DMS153 treated with DMSO at 0.1 percent for 48 hours (cell line): ENCODE measurements at regions not wholly inside any gene's neighbourhood (a gene's known extent, or its start where the extent isn't known, plus 50 kb on each side); places are given as distances from the start of the nearest gene placed in this dataset.

Experiments
- DNase-seq: peaks from one replicate; lab custom pipeline; 2025; ENCODE audit not compliant: unreplicated experiment; lab: John Stamatoyannopoulos, UW

DNA sequence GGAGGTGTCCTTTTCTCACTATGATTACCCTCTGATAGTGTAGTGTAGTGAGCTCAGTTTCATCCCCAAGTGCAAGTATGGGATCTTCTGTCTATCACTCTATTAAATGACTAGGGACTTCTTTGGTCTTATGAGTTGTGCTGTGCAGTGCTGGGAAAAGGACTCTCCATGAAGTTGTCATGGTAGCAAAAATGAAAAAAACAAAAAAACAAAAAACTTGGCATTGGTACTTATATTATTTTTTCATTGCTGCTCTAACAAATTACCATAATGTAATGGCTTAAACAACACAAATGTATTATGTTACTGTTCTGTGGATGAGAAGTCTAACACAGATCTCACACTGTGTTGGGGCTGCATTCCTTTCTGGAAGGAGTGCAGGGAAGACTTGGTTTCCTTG lies 393.1 kb upstream of the NOVA1 start:
- no peak for DNase-seq

DNA sequence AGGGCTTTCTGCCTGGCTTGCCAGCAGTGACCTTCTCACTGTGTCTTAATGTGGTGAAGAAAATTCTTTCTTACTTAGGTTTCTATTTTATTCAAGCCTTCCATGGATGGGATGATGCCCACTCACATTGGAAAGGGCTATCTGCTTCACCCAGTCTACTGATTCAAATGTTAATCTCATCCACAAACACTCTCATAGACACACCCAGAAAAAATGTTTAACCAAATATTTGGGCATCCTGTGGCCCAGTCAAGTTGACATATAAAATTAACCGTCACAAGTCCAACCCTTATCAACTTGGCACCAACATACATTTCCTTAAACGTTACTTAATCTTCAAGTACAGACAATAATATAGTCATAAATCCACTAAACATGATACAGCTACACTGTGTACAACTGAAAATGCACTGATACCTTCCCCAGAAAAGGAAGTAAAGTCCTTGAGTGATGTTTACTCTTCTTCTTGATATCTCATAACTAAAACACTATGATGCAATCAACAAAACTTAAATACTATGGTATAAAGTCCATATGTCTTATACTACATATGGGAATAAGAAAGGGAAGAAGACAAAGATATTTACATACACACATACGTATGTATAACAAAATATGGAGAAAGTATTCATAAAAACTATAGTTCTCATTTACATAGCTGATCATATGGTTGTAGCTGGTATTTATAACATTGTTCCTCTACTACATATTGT lies 394.7 kb upstream of the NOVA1 start:
- no peak for DNase-seq

DNA sequence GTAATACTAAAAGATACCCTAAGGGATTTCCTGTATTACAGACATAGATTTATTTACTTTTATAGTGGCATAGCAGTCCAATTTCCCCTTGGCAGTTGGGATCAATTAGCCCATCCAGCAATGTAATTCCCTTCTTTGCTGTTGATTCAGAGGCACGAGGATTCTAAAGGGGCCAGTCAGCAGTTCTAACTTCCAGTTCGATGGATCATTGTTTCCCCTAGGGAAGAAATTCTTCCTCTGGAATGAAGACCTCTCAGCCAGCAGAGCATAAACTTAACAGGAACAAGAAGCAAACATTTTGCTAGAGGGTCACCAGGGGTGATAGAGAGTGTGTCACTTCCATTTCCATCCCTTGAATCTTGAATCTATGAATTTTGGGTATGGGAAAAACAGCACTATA lies 395.7 kb upstream of the NOVA1 start:
- no peak for DNase-seq

DNA sequence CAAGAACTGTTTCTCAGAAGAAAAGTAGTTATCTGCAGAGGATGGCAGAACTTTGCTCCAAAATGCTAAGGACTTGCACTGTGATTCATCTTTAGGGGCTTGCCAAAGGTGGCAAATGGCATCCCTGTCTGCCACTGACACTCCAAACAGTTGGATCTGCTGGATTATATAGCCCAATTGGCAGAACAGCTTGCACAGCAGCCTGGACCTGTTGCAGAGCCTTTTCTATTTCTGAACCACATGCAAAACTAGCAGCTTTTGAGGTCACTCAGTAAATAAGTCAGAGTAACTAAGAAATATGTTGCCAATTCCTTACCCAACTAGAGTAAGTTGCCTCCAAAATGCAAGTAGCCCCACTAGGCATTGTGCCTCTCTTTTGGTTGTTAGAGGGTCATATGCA lies 397.5 kb upstream of the NOVA1 start:
- DNase-seq, result no peak

DNA sequence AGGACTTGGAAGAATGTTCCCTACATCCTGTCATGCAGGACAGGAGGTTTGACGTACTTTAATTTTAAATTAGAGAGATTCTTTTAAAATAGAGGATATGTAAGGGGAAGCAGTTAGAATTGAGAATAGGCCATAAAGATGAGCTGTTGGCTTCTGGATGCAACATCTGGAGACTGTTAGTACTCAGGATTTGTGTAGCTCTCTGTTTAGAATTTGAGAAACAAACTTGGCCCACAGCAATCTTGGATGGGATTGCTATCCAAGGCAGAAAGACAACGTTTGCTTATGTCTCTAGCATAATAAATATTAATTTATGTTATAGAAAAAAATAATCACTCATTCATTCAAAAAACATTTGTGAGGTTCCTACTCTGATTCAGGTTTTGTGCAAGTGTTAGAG lies 398.4 kb upstream of the NOVA1 start:
- no peak for DNase-seq

DNA sequence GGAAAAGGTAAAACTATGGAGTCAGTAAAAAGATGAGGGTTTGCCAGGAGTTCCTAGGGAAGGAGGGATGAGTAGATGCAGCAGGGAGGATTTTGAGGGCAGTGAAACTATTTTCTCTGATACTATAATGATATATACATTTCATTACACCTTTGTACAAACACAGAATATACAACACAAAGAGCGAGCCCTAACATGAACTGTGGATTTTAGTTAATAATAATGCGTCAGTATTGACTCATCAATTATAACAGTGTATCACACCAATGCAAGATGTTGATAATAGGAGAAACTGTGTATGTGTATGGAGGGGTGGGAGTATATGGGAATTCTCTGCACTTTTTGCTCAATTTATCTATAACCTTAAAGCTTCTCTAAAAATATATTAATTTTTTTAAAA lies 404.3 kb upstream of the NOVA1 start:
- no peak for DNase-seq

DNA sequence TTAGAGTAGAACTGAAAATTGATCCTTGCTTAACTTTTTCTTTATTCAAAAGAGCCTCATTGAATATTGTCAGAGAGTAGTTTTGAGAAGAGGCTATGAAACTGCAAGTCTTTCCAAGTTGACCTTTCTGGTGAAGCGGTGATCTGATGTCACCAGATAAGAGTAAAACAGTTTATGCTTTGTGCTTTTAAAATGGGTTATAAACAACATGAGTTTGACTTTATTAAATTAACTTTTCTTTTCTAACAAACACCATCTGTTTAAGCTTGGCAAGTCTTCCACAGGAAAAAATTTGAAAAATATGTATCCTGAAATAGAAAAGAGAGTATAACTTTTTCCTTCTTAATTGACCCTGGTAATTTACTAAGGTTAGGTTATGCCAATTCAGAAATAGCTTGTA lies 408.7 kb upstream of the NOVA1 start:
- no peak for DNase-seq

DNA sequence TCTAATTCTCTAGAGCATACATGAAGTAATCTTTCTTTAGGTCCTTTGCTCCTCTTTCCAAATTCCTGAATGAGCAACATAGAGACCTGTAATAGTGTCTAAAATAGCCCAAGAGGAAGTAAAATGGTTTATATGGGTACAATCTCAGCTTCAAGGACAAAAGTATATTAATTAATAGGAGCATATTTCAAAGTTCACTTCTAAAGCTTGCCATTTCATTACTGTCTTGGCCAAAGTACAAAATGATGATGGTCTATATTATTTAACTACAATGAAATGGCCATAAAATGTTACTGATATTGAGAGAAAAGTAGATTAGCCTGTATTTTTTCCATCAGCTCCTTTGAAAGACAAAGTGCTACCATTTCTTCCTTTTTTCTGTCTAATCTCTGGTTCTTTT lies 410.4 kb upstream of the NOVA1 start:
- DNase-seq, result no peak

DNA sequence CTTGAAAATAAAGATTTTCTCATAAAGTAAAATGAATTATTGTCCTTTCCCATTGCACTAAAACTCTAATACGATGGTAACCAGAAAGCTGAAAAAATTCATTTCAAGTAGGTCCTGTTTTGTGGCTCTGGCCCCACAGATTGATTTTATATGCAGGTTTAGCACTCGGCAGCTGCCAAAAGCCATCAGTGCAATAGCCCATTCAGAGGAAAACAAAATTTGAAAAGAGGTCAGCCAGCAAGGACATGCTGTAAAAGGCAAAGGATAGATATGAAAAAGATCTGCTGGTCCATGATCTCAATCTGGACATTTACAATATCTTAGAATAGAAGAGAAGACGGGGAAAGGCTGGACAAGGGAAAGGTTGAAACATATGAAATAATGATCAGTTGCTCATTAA lies 414.8 kb upstream of the NOVA1 start:
- no peak for DNase-seq

DNA sequence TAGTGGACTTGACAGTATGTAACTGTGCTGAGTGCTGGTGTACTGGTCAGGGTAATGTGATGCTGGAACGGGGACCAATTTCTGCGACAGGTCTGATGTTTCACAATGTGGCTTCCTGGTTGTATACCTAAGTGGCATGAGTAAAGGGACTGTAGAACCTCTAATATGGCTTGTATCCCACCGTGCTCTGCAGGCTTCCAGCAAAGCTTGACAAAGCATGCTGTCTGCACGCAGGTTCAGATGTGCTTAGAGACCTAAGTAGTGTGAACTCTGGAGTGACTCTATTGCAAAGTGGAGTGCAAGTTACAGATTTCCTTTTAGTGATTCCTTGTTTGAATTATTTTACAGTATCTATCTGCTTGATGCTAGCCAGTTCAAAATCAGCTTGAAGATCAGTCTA lies 415.8 kb upstream of the NOVA1 start:
- no peak for DNase-seq

DNA sequence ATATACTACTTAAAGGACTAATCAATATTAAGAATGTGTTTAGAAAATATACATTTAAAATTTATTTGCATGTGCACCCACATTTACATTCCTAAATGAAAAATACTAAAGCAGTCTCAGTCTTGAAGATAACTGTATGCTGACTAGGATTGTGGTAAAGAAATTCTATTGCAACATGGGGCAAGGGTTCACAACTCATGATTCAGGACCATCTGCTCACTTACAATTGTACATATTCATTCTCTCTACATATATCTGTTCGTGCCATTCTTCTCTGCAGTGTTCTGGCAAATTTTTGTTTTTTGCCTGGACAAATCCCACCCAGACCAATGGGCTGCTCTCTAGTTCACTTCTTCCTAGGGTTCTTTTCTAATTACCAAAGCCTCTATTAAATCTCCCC lies 417.2 kb upstream of the NOVA1 start:
- no peak for DNase-seq

DNA sequence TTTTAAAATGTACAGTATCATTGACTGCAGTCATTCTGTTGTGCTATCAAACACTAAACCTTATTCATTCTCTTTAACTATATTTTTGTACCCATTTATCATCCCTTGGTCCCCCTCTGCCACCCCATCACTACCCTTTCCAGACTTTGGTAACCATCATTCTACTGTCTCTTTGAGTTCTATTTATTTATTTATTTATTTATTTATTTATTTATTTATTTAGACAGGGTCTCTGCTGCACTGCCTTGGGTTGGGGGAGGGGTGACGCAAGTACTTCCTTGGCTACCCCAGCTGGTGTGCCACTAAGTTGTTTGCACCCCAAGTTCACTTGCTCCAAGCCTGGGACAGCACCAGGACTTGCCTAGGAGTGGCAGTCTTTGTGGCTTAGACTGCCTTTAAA lies 427.8 kb upstream of the NOVA1 start:
- DNase-seq, result no peak

DNA sequence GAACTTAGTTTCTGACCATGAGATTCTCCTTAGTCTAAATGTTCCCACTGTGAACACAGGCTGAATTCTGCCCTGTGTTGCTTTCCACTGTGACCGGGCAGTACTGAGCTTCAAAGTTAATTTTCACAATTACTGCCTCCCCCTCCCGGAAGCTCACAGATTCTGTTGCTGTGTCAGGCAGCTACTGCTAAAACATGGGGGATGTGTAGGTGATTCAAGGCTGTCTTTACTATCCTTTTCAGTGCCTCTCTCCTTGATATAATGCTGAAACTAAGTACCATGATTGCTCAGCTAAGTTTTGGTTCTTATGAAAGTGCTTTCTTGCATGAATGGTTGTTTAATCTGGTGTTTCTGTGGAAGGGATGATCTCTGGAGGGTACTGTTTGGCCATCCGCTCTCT lies 428.3 kb upstream of the NOVA1 start:
- DNase-seq, result no peak

DNA sequence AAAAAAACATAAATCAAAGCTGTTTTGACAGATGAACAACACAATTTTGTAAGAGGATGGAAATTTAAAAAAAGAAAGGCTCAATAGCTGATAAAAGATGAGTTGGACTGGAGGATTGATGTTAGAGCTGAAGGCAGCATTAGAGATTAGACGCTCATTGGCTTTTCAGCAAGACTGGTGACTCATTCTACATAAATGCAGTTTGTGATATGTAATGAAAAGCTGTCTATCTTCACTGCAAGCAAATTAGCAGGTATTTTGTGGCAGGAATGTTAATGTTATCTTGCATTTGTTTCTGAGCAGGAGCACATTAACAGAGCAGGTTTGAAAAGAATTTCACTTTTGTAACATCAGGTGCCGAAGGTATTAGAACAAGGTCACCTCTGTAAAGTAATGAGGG lies 442.7 kb upstream of the NOVA1 start:
- no peak for DNase-seq

DNA sequence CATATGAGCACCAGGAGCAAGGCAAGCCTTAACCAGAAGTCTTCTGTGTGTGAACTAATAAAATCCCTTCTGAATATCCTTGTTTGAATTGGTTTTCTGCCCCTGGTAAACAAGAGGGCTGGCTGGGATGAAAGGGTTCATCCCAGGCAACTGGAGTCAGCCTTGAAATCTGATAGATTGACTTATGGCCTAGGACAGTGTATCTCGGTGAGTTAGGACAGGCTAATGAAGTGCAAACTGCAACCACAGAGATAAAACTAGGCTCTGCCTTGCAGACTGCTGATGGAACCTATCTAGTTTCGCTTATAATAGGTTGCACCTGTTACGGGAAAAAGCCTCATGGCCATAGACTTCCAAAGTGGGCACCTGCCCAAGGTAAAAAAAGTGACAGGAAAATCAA lies 451.9 kb upstream of the NOVA1 start:
- peak; percentile 8 for DNase-seq

DNA sequence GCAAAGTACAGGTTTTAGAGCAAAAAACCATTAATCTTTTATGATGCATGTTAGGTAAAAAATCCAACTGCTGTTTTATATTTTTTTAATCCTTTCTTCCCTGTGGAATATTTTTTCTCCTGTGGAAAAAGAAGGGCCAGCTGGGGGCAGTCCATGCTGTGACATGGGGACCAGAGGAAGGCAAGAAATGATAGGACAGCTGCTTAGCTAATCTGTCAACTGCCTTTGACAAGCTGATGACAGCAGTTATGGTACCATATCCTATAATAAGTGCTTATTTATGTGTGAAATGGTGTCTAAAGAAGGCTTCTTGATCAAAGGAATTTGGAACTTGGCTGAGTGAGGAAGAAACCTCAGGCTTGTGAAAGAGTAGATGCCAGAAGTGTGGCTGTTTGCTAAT lies 452.4 kb upstream of the NOVA1 start:
- peak; percentile 17 for DNase-seq

DNA sequence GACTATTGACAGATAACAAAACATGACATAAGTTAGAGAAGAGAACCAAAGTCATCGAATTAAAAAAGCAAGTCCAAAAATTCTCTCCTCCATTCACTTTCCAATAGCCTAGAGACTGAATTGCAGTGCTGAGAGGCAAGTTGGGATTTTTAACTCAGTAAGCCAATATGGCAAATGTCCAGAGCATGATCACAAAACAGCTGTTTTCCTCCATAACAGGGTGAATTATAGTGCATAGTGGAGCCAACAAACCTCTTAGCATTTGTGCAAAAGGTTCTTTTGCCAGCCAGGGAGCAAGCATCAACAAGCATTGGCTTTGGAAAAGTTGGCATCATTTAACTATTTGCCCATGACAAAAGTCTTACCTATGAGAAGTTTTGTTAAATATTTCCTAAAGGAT lies 458.8 kb upstream of the NOVA1 start:
- DNase-seq, result no peak

DNA sequence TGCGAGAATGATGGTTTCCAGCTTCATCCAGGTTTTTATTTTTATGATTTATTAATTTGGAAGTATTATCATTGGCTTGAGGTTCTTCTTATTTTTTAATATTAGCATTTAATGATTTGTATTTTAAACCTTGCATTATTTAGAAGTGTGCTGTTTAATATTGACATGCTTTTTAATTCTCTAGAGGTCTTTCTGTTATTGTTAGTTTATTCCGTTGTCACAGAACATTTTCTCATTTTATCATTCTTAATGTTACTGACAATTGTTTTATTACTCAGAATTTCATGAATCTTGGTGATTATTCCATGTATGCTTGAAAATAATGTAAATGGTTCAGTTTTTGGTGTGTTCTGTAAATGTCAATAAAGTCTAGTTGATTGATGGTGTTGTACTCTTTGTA lies 463.5 kb upstream of the NOVA1 start:
- DNase-seq, result no peak

DNA sequence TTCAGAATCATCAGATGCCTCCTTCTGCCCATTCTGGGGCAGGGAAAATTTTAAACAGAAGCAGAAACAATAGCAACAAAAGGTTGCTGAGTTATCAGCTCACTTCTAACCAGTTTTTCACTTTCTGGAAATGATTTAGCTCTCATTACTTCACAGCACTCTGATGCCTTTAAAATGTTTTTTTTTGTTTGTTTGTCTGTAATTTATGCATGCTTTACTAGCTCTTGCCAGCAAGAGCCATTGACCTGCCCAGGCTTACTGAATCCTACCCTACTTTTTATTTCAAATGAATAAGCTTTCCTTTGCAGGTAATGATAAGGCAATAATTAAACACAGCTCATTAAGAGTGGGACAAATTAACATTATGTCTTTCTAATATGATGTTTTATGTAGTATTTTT lies 466.1 kb upstream of the NOVA1 start:
- no peak for DNase-seq

DNA sequence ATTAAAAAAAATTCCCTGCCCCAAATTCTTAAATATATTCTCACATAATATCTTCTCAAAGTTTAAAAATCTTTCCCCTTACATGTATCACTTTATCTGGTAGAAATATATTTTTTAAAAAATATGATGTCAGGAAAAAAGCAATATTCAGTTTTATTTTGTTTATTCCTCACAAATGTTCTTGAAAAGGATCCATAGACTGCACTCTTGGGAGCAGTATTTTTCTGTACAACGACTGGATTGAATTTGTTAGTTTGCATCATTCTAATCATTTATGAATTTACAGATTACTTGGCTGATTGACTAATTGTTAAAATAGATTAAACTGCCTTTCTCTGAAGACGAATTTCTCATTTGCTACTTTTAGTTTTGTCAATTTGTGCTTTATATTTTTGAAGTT lies 468.1 kb upstream of the NOVA1 start:
- DNase-seq, result no peak

DNA sequence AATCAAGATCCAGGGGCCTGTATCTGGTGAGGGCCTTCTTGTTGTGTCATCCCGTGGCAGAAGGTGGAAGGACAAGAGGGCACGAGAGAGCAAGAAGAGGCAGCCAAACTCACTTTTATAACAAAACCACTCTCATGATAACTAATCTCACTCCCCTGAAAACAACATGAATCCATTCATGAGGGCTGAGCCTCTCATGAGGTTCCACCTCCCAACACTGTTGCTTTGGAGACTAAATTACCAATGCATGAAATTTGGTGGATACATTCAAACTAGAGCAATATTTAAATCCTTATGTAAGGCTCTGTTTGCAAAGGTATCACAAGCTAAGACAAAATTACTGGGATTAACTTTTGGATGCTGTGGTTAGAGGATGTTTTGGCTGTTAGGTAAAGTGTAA lies 470.1 kb upstream of the NOVA1 start:
- DNase-seq, result no peak

DNA sequence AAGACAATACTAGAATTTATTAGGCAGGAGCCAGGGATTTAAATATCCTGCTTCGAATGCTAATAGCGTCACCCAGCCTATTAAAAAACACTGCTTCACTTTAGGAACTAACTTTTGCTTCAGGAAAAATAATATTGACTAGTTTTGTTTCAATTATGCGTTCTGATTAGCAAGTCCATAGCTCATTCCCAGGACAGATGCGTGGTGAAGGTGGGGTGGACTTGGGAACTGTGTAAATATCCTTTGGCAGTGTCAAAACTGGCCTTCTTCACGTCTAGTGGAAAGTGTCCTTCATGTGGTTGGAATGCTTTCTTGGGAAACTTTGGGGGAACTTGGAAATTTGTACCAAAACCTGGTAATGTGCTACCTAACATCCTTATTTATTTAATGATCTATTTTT lies 474.8 kb upstream of the NOVA1 start:
- no peak for DNase-seq

DNA sequence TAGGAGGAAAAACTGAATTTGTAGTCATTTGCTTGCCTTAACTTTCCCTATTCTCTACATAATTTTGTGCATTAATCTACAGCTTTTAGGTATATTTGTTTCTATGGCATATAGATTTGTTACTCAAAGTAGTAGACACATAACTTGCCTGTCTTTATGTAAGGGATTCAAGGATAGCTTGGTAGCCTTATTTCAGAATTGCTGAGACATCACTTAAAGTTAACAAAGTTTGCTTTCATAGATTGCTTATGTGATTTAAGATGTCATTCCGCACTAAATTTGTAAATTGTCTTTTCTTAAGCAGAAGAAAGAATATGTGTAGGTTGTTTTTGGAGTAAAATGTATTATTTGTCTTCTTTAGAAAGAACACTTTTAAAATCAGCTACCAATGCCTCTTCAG lies 477.7 kb upstream of the NOVA1 start:
- DNase-seq, result no peak

DNA sequence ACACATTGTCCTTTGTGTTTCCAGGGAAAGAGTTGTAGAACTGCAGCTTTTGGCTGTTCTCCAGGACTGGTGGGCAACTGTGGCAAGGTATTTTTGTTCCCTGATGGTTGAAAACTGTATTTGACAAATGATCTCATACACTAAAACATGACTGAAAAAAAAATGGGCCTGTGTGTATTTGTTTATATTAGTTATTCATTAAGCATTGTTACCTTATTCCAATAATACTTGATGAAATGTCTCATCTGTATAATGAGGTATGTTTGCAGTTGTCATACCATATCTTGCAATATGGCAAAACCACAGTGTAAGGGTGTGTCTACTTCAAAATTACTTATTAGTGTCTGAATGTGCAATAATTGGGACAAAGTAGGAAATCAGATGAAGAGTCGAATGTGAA lies 479.4 kb upstream of the NOVA1 start:
- DNase-seq, result no peak
